ENCODE measurements at regions not wholly inside any gene's neighbourhood (a gene's known extent, or its start where the extent isn't known, plus 50 kb on each side); places are given as distances from the start of the nearest gene placed in this dataset.

DNA sequence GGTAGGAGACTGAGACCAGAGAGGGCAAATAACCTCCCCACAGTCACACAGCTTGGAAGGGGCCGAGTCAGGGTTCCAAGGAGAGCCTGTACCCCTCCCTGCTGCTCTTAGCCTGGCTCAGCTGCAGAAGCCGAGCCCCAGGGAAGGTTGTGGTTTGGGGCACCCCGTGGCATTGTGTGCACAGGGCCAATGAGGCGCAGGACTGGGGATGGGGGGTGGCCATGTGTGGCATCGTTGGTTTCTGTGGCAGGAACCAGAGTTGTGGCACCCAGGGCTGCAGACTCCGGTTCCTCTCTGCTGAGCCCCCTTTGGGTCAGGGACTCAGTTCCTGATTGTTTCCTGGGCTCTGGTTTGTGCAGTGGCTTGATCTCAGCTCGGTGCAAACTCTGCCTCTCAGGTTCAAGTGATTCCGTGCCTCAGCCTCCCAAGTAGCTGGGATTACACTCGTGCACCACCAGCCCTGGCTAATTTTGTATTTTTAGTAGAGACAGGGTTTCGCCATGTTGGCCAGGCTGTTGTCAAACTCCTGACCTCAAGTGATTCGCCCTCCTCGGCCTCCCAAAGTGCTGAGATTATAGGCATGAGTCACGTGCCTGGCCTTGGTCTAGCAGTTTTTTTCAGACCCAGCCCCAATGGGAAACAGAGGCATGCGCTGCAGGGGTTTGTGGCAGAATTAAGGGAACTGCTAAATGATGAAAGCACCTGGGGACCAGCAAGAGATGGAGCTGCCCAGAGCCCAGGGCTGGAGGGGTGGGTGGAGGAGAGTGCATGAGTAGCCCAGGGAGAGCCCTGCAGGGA is 221.0 kb upstream of the SULF2 start:
- H3K9me3 Mint-ChIP-seq: peaks cover 28% of the 10 kb centered on the region
- no peak overlapping the region for H3K4me3 Mint-ChIP-seq
- no peaks in the 10 kb centered on the region for H3K27me3 Mint-ChIP-seq (ENCODE audit: low read depth)
- no peaks in the 10 kb centered on the region for H3K4me1 Mint-ChIP-seq (ENCODE audit: low read depth)
- no peak overlapping the region for H3K27ac Mint-ChIP-seq
- no peaks in the 10 kb centered on the region for H3K36me3 Mint-ChIP-seq (ENCODE audit: low read depth)

- Mint-ChIP-seq H3K27me3 (ENCODE audit: low read depth) (no peaks in the 10 kb centered on the region), H3K4me3 (no peak overlapping the region), H3K36me3 (ENCODE audit: low read depth) (no peaks in the 10 kb centered on the region), H3K27ac (no peak overlapping the region), H3K4me1 (ENCODE audit: low read depth) (no peaks in the 10 kb centered on the region), H3K9me3 (peaks cover 24% of the 10 kb centered on the region)
These were observed 217.7 kb upstream of the SULF2 start for GRCh38 chr20:48003021-48003420.

- Mint-ChIP-seq H3K27ac (no peak overlapping the region), H3K27me3 (ENCODE audit: low read depth) (no peaks in the 10 kb centered on the region), H3K36me3 (ENCODE audit: low read depth) (no peaks in the 10 kb centered on the region), H3K4me3 (no peak overlapping the region), H3K9me3 (peaks cover 19% of the 10 kb centered on the region), H3K4me1 (ENCODE audit: low read depth) (no peaks in the 10 kb centered on the region)
These were observed 217.3 kb upstream of the SULF2 start for GRCh38 chr20:48002517-48002970.

GRCh38 chr20:47999166-47999565 is 213.9 kb upstream of the SULF2 start:
- no peak overlapping the region for H3K27ac Mint-ChIP-seq

GRCh38 chr20:47998736-47999135 is 213.5 kb upstream of the SULF2 start:
- H3K4me1 Mint-ChIP-seq (ENCODE audit: low read depth): no peaks in the 10 kb centered on the region
- no peak overlapping the region for H3K4me3 Mint-ChIP-seq
- no peak overlapping the region for H3K27ac Mint-ChIP-seq
- H3K27me3 Mint-ChIP-seq (ENCODE audit: low read depth): no peaks in the 10 kb centered on the region
- H3K9me3 Mint-ChIP-seq: peaks cover 5% of the 10 kb centered on the region
- H3K36me3 Mint-ChIP-seq (ENCODE audit: low read depth): no peaks in the 10 kb centered on the region

More at GRCh38 chr20:47999166-47999565, 213.9 kb upstream of the SULF2 start:
- H3K4me3 Mint-ChIP-seq: no peak overlapping the region
- no peaks in the 10 kb centered on the region for H3K36me3 Mint-ChIP-seq (ENCODE audit: low read depth)
- H3K9me3 Mint-ChIP-seq: peaks cover 9% of the 10 kb centered on the region
- no peaks in the 10 kb centered on the region for H3K27me3 Mint-ChIP-seq (ENCODE audit: low read depth)
- H3K4me1 Mint-ChIP-seq (ENCODE audit: low read depth): no peaks in the 10 kb centered on the region

DNA sequence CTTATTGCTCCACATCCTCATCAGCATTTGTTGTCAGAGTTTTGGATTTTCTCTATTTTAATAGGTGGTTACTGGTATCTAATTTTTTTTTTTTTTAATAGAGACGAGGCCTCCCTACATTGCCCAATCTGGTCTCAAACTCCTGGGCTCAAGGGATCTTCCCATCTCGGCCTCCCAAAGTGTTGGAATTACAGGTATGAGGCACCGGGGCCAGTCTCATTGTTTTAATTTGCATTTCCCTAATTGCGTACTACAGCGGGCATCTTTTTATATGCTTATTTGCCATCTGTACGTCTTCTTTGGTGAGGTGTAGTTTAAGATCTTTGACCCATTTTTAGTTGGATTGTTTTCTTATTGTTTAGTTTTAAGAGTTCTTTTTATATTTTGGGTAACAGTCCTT is 210.4 kb upstream of the SULF2 start:
- Mint-ChIP-seq H3K4me3 (no peak overlapping the region), H3K27ac (no peak overlapping the region), H3K4me1 (ENCODE audit: low read depth) (no peaks in the 10 kb centered on the region), H3K36me3 (ENCODE audit: low read depth) (no peaks in the 10 kb centered on the region), H3K9me3 (peaks cover 11% of the 10 kb centered on the region), H3K27me3 (ENCODE audit: low read depth) (peaks cover 7% of the 10 kb centered on the region)

GRCh38 chr20:47993817-47994216 is 208.5 kb upstream of the SULF2 start:
- Mint-ChIP-seq H3K27ac (no peak overlapping the region), H3K4me3 (no peak overlapping the region), H3K27me3 (ENCODE audit: low read depth) (peaks cover 7% of the 10 kb centered on the region), H3K9me3 (peaks cover 11% of the 10 kb centered on the region), H3K4me1 (ENCODE audit: low read depth) (no peaks in the 10 kb centered on the region), H3K36me3 (ENCODE audit: low read depth) (no peaks in the 10 kb centered on the region)

- Mint-ChIP-seq H3K36me3 (ENCODE audit: low read depth) (no peaks in the 10 kb centered on the region), H3K4me1 (ENCODE audit: low read depth) (no peaks in the 10 kb centered on the region), H3K9me3 (peaks cover 11% of the 10 kb centered on the region), H3K27me3 (ENCODE audit: low read depth) (peaks cover 7% of the 10 kb centered on the region), H3K4me3 (no peak overlapping the region), H3K27ac (no peak overlapping the region)
These were observed 207.9 kb upstream of the SULF2 start for GRCh38 chr20:47993035-47993755.

DNA sequence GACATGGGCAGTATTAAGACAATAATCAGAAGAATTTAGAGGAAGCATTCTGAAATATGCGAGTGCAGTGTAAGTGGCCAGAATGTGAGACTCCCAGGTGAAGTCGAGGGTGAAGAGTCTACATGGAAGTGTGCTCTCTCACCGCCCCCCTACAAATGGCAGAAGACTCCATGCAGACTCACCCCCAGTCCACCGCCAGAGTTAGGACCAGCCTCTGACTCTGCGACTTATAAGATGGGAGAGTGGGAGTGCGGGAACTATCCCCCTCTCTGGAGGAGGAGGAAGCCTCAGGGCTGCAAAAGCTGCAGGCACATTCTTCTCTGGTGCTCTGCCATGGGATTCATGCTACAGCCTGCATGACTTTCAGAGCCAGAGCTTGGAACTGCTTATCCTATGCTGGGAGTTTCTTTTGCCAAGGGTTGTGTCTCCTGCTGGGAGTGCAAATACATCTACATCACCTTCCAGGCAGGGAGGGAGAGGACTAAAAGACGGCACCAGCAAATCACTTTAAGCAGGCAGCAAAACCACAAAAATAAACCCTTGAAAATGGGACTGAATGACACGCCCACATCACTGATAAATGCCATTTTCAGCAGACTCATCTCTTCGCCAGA is 206.7 kb upstream of the SULF2 start:
- Mint-ChIP-seq H3K4me1 (ENCODE audit: low read depth) (no peaks in the 10 kb centered on the region), H3K9me3 (peaks cover 11% of the 10 kb centered on the region), H3K27ac (no peak overlapping the region), H3K27me3 (ENCODE audit: low read depth) (peaks cover 7% of the 10 kb centered on the region), H3K36me3 (ENCODE audit: low read depth) (no peaks in the 10 kb centered on the region), H3K4me3 (no peak overlapping the region)

DNA sequence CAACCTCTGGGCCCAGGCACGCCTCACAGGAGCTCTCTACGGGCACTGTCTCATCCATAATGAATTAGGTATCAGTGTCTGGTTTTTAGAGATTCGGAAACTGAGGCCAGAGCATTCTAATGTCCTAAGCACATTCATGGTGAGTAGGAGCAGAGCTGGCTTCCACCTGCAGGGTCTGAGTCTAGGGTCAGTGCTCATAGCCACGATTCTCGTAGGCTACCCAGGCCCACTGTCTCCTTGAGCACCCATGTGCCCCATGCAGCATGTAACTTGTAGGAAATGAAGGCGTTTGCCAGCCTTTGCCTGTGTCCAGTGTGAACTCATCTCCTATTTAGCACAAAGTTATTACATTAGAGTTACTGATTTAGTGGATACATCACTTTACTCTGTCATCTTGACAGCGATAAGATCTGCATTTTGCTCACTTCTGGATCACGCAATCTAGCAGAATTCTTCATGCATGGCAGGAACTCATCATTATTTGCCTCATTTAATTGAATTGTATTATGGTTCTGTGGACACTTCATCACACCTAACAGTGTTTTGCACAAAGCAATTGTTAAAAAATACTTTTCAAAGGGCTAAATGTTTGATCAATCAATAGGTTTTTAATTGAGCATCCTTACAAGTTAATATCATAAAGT is 205.3 kb upstream of the SULF2 start:
- no peak overlapping the region for H3K4me3 Mint-ChIP-seq
- H3K36me3 Mint-ChIP-seq (ENCODE audit: low read depth): no peaks in the 10 kb centered on the region
- peaks cover 7% of the 10 kb centered on the region for H3K27me3 Mint-ChIP-seq (ENCODE audit: low read depth)
- H3K27ac Mint-ChIP-seq: no peak overlapping the region
- peaks cover 11% of the 10 kb centered on the region for H3K9me3 Mint-ChIP-seq
- no peaks in the 10 kb centered on the region for H3K4me1 Mint-ChIP-seq (ENCODE audit: low read depth)

GRCh38 chr20:47989957-47990356 is 204.7 kb upstream of the SULF2 start:
- no peak overlapping the region for H3K27ac Mint-ChIP-seq
- H3K36me3 Mint-ChIP-seq (ENCODE audit: low read depth): no peaks in the 10 kb centered on the region
- peaks cover 7% of the 10 kb centered on the region for H3K27me3 Mint-ChIP-seq (ENCODE audit: low read depth)
- no peaks in the 10 kb centered on the region for H3K4me1 Mint-ChIP-seq (ENCODE audit: low read depth)
- peaks cover 11% of the 10 kb centered on the region for H3K9me3 Mint-ChIP-seq
- no peak overlapping the region for H3K4me3 Mint-ChIP-seq

- no peaks in the 10 kb centered on the region for H3K4me1 Mint-ChIP-seq (ENCODE audit: low read depth)
- H3K4me3 Mint-ChIP-seq: no peak overlapping the region
- peaks cover 7% of the 10 kb centered on the region for H3K27me3 Mint-ChIP-seq (ENCODE audit: low read depth)
- H3K36me3 Mint-ChIP-seq (ENCODE audit: low read depth): no peaks in the 10 kb centered on the region
- H3K27ac Mint-ChIP-seq: no peak overlapping the region
- peaks cover 11% of the 10 kb centered on the region for H3K9me3 Mint-ChIP-seq
These were observed 203.4 kb upstream of the SULF2 start for GRCh38 chr20:47988676-47989075.

- Mint-ChIP-seq H3K9me3 (no peaks in the 10 kb centered on the region), H3K4me3 (no peak overlapping the region), H3K4me1 (ENCODE audit: low read depth) (no peaks in the 10 kb centered on the region), H3K36me3 (ENCODE audit: low read depth) (no peaks in the 10 kb centered on the region), H3K27me3 (ENCODE audit: low read depth) (peaks cover 6% of the 10 kb centered on the region), H3K27ac (no peak overlapping the region)
These were observed 200.0 kb upstream of the SULF2 start for GRCh38 chr20:47985092-47985850.

GRCh38 chr20:47984437-47984836 is 199.2 kb upstream of the SULF2 start:
- Mint-ChIP-seq H3K9me3 (no peaks in the 10 kb centered on the region), H3K27ac (no peak overlapping the region), H3K27me3 (ENCODE audit: low read depth) (peaks cover 7% of the 10 kb centered on the region), H3K4me1 (ENCODE audit: low read depth) (no peaks in the 10 kb centered on the region), H3K36me3 (ENCODE audit: low read depth) (no peaks in the 10 kb centered on the region), H3K4me3 (no peak overlapping the region)

All from T-helper 1 cell treated with Interleukin-12 subunit alpha and Interleukin-12 subunit beta and Interleukin-4 antibody, amounts not matched to agents 30 μg/mL and 1 μg/mL, for 36 hours (primary cell).